ENCODE measurements at regions not wholly inside any gene's neighbourhood (a gene's known extent, or its start where the extent isn't known, plus 50 kb on each side); places are given as distances from the start of the nearest gene placed in this dataset.

DNA sequence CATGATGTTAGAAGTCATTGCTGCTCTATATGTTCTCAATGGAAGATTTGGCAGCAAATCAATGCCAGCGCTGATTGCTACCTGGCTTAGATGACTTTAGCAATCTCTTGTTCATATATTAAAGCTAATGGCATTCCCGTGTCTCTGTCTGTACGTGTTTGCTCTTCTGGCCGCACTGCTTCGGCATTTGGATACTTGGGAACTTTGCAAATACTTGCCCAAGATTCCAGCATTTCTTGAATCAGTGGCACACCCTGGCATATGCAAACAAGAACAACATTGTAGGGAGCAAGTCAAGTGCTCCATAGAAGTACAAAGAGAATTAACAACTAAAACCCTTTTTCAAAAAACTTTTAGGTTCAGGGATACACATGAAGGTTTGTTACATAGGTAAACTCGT, 128.9 kb upstream of the TMEM164 start:
- TF ChIP-seq, protein P1, sequence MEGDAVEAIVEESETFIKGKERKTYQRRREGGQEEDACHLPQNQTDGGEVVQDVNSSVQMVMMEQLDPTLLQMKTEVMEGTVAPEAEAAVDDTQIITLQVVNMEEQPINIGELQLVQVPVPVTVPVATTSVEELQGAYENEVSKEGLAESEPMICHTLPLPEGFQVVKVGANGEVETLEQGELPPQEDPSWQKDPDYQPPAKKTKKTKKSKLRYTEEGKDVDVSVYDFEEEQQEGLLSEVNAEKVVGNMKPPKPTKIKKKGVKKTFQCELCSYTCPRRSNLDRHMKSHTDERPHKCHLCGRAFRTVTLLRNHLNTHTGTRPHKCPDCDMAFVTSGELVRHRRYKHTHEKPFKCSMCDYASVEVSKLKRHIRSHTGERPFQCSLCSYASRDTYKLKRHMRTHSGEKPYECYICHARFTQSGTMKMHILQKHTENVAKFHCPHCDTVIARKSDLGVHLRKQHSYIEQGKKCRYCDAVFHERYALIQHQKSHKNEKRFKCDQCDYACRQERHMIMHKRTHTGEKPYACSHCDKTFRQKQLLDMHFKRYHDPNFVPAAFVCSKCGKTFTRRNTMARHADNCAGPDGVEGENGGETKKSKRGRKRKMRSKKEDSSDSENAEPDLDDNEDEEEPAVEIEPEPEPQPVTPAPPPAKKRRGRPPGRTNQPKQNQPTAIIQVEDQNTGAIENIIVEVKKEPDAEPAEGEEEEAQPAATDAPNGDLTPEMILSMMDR (conservative IDR thresholded peaks at IDR 0.05) = no peak
- TF ChIP-seq EZH2 (IDR thresholded peaks at IDR 0.05; ENCODE audit: low read depth) = no peak
- DNase-seq = no peak
- Histone ChIP-seq H3K4me2 (no peak overlapping the region), H3K27ac (no peak overlapping the region), H3K36me3 (ENCODE audit: low read depth) (no peaks in the 10 kb centered on the region), H2AFZ (no peak overlapping the region), H3K9me3 (ENCODE audit: insufficient read depth, low read depth) (no peaks in the 10 kb centered on the region), H4K20me1 (ENCODE audit: insufficient read depth) (no peaks in the 10 kb centered on the region), H3K9me2 (ENCODE audit: insufficient read depth) (no peaks in the 10 kb centered on the region), H3F3A (ENCODE audit: insufficient read depth, low read depth) (no peaks in the 10 kb centered on the region), H3K4me1 (replicated peaks; ENCODE audit: insufficient read depth) (no peaks in the 10 kb centered on the region), H3K79me2 (ENCODE audit: low read depth) (no peaks in the 10 kb centered on the region), H3K4me3 (no peak overlapping the region), H3K27me3 (ENCODE audit: insufficient read depth, low read depth) (no peaks in the 10 kb centered on the region)
- BruUV-seq (replicated peaks) = no TSS peak
- CTCF ChIA-PET = no interaction called here
- POLR2A ChIA-PET (ENCODE audit: unreplicated experiment) = no interaction called here
- intact Hi-C loops (cut with micrococcal nuclease; ENCODE audit: unreplicated experiment) = no loop called here

DNA sequence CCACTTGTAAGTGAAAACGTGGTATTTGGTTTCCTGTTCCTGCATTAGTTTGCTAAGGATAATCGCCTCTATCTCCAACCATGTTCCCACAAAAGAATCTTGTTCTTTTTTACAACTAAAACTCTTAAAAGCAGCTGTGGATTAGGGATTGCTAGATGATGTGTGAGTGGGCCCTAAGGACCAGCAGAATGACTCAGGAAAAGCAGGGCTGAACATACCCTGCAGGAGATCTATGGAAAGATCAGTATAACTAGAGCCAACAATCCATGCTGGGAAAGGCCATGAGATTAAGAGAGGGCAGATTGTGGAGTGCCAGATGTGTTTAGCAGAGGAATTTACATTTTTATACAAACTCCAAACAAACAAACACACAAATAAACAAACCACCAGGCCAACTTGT, 128.4 kb upstream of the TMEM164 start:
- Histone ChIP-seq H3K4me1 (replicated peaks; ENCODE audit: insufficient read depth) (no peaks in the 10 kb centered on the region), H4K20me1 (ENCODE audit: insufficient read depth) (no peaks in the 10 kb centered on the region), H3F3A (ENCODE audit: insufficient read depth, low read depth) (no peaks in the 10 kb centered on the region), H3K9me2 (ENCODE audit: insufficient read depth) (no peaks in the 10 kb centered on the region), H3K27me3 (ENCODE audit: insufficient read depth, low read depth) (no peaks in the 10 kb centered on the region), H3K4me2 (no peak overlapping the region), H2AFZ (no peak overlapping the region), H3K4me3 (no peak overlapping the region), H3K9me3 (ENCODE audit: insufficient read depth, low read depth) (no peaks in the 10 kb centered on the region), H3K36me3 (ENCODE audit: low read depth) (no peaks in the 10 kb centered on the region), H3K79me2 (ENCODE audit: low read depth) (no peaks in the 10 kb centered on the region), H3K27ac (no peak overlapping the region)
- POLR2A ChIA-PET (ENCODE audit: unreplicated experiment) = no interaction called here
- DNase-seq = no peak
- TF ChIP-seq, protein P1 (conservative IDR thresholded peaks at IDR 0.05) = no peak
- no peak for TF ChIP-seq EZH2 (IDR thresholded peaks at IDR 0.05; ENCODE audit: low read depth)
- intact Hi-C loops (cut with micrococcal nuclease; ENCODE audit: unreplicated experiment) = no loop called here
- BruUV-seq (replicated peaks) = no TSS peak
- CTCF ChIA-PET = no interaction called here

DNA sequence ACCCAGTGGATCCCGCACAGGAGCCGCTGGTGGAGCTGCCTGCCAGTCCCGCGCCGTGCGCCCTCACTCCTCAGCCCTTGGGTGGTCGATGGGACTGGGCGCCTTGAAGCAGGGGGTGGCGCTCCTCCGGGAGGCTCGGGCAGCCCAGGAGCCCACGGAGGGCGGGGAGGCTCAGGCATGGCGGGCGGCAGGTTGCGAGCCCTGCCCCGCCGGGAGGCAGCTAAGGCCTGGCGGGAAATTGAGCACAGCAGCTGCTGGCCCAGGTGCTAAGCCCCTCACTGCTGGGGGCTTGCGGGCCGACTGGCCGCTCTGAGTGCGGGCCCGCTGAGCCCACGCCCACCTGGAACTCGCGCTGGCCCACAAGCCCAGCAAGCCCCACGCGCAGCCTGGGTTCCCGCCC, 127.1 kb upstream of the TMEM164 start:
- intact Hi-C loops (cut with micrococcal nuclease; ENCODE audit: unreplicated experiment) = no loop called here
- no peak overlapping the region for H2AFZ ChIP-seq
- no peaks in the 10 kb centered on the region for H3K4me1 ChIP-seq (replicated peaks; ENCODE audit: insufficient read depth)
- H3F3A ChIP-seq (ENCODE audit: insufficient read depth, low read depth) = no peaks in the 10 kb centered on the region
- H3K27me3 ChIP-seq (ENCODE audit: insufficient read depth, low read depth) = no peaks in the 10 kb centered on the region
- no peak overlapping the region for H3K27ac ChIP-seq
- H3K36me3 ChIP-seq (ENCODE audit: low read depth) = no peaks in the 10 kb centered on the region
- no peak overlapping the region for H3K4me3 ChIP-seq
- TF ChIP-seq, protein P1 (conservative IDR thresholded peaks at IDR 0.05) = no peak
- no peak for TF ChIP-seq EZH2 (IDR thresholded peaks at IDR 0.05; ENCODE audit: low read depth)
- no TSS peak for BruUV-seq (replicated peaks)
- POLR2A ChIA-PET (ENCODE audit: unreplicated experiment) = no interaction called here
- H3K4me2 ChIP-seq = no peak overlapping the region
- CTCF ChIA-PET = no interaction called here
- no peak for DNase-seq
- H3K9me2 ChIP-seq (ENCODE audit: insufficient read depth) = no peaks in the 10 kb centered on the region
- no peaks in the 10 kb centered on the region for H3K9me3 ChIP-seq (ENCODE audit: insufficient read depth, low read depth)
- H4K20me1 ChIP-seq (ENCODE audit: insufficient read depth) = no peaks in the 10 kb centered on the region
- no peaks in the 10 kb centered on the region for H3K79me2 ChIP-seq (ENCODE audit: low read depth)
